Mucosa of descending colon (tissue), 3 donors: ENCODE measurements at regions not wholly inside any gene's neighbourhood (a gene's known extent, or its start where the extent isn't known, plus 50 kb on each side); places are given as distances from the start of the nearest gene placed in this dataset.
"Not testable (repeated sequence)": the region's sequence is repeated elsewhere in the genome, so short reads cannot be mapped to it uniquely, and the experiment has no call there.

ENCODE experiments used
- ATAC-seq: fragments of 200-7000 bp; cut with Tn5 transposase; one replicate; pipeline ENCODE4 v1.9.1; 2020; ENCODE audit warnings: mild to moderate bottlenecking, moderate library complexity
- DNase-seq, 3 donors: peaks; one replicate each; pipeline ENCODE4 v3.0.0-alpha.2; 2020
- H3K36me3 ChIP-seq: fragments of 200-600 bp; one replicate; pipeline ENCODE4 v1.8.0; 2021; ENCODE audit warnings: low read depth, mild to moderate bottlenecking
- H3K4me1 ChIP-seq: fragments of 200-600 bp; one replicate; pipeline ENCODE4 v1.8.0; 2021; ENCODE audit warnings: low read depth, mild to moderate bottlenecking
- H3K4me3 ChIP-seq: fragments of 200-600 bp; one replicate; pipeline ENCODE4 v1.8.0; 2021; ENCODE audit warnings: mild to moderate bottlenecking
- H3K9me3 ChIP-seq: fragments of 200-600 bp; one replicate; pipeline ENCODE4 v1.8.0; 2021; ENCODE audit warnings: mild to moderate bottlenecking
- intact Hi-C, 2 donors: fragments of 100-400 bp; cut with DNase I in 1 of 2; cut with micrococcal nuclease in 1 of 2; formaldehyde crosslinking; loops; one replicate each; pipeline versions ENCODE4 v1.11.0 to v1.11.1; 2022; cut with DNase I, micrococcal nuclease
- TF ChIP-seq, protein P1 (sequence below): fragments of 200-600 bp; IDR thresholded peaks from one replicate; pipeline ENCODE4 v1.8.0; 2022; ENCODE audit warnings: antibody characterized with exemption, mild to moderate bottlenecking
- donor health status: DM: no; HTN: no; CAD: no; lungs with moderate emphysema.
- donor health status: DM: no; HTN: no; CAD: no.
- donor health status: DM: no; HTN: yes; CAD: no.

- DNase-seq, result no peak
- ATAC-seq, result no peak
- Histone ChIP-seq H3K9me3 (no peaks in the 10 kb centered on the region), H3K4me3 (no peak overlapping the region), H3K36me3 (no peaks in the 10 kb centered on the region), H3K4me1 (no peaks in the 10 kb centered on the region)
- intact Hi-C loops, result no loop called here
- TF ChIP-seq, protein P1, sequence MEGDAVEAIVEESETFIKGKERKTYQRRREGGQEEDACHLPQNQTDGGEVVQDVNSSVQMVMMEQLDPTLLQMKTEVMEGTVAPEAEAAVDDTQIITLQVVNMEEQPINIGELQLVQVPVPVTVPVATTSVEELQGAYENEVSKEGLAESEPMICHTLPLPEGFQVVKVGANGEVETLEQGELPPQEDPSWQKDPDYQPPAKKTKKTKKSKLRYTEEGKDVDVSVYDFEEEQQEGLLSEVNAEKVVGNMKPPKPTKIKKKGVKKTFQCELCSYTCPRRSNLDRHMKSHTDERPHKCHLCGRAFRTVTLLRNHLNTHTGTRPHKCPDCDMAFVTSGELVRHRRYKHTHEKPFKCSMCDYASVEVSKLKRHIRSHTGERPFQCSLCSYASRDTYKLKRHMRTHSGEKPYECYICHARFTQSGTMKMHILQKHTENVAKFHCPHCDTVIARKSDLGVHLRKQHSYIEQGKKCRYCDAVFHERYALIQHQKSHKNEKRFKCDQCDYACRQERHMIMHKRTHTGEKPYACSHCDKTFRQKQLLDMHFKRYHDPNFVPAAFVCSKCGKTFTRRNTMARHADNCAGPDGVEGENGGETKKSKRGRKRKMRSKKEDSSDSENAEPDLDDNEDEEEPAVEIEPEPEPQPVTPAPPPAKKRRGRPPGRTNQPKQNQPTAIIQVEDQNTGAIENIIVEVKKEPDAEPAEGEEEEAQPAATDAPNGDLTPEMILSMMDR, result no peak
These were observed 89.0 kb upstream of the MLN start for GRCh38 chr6:33892581-33893346.

DNA sequence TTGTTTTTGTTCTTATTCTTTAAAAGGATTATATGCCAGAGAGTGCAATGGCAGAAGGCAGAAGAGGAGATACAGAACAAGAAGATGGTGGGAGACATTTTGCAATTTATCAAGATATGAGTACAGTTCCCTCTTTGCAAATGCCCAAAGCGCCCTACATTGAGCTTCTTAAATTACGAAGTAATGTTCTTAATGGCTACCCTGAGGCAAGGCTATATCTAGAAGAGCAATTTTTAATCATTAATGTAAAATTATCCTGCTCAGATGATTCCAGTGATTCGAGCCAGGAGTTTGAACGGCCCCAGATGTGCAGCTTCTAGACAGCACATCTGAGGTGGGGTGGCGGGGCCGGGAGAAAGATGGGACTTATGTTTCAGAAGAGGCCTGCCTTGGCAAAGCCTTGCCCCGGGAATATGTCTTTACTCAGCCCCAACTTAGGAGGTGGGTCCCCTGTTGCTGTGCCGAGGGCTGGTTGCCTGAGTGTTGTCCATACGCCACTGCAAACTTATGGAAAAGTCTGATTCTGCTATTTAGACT is 84.9 kb upstream of the MLN start:
- TF ChIP-seq, protein P1, result no peak
- intact Hi-C loops, result no loop called here
- no peak for DNase-seq
- Histone ChIP-seq H3K36me3 (no peaks in the 10 kb centered on the region), H3K4me1 (peaks cover 18% of the 10 kb centered on the region), H3K4me3 (no peak overlapping the region), H3K9me3 (no peaks in the 10 kb centered on the region)
- ATAC-seq, result no peak

DNA sequence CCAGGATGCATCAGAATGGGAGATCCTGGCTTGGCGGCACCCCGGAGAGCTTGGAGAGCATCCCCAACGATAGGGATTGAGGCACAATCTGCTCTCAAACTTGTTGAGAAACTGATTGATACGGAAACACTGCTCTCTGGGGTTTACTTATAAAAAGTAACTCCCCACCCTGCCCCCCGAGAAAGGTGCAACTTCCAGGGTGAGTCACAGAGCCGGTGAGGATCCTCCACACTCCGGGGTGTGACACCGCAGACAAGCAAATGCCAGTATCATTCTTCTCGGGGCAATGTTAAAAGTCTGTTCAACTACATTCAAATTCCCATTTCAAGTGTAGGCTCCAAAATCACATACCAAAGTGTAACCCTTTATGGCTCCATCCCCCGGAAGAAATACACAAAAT is 84.4 kb upstream of the MLN start:
- DNase-seq (no peak), ATAC-seq (no peak)
- Histone ChIP-seq H3K4me1 (peaks cover 18% of the 10 kb centered on the region), H3K36me3 (no peaks in the 10 kb centered on the region), H3K4me3 (no peak overlapping the region), H3K9me3 (no peaks in the 10 kb centered on the region)
- intact Hi-C loops, result no loop called here
- TF ChIP-seq, protein P1, result no peak

- intact Hi-C loops, result no loop called here
- ATAC-seq, result peak; percentile 90
- Histone ChIP-seq H3K9me3 (no peaks in the 10 kb centered on the region), H3K4me3 (no peak overlapping the region), H3K4me1 (peaks cover 18% of the 10 kb centered on the region), H3K36me3 (no peaks in the 10 kb centered on the region)
- peak in 2 of 3 donors; percentile 49 to 72 for DNase-seq
- TF ChIP-seq, protein P1, result no peak
These were observed 82.9 kb upstream of the MLN start for GRCh38 chr6:33886673-33887144.

DNA sequence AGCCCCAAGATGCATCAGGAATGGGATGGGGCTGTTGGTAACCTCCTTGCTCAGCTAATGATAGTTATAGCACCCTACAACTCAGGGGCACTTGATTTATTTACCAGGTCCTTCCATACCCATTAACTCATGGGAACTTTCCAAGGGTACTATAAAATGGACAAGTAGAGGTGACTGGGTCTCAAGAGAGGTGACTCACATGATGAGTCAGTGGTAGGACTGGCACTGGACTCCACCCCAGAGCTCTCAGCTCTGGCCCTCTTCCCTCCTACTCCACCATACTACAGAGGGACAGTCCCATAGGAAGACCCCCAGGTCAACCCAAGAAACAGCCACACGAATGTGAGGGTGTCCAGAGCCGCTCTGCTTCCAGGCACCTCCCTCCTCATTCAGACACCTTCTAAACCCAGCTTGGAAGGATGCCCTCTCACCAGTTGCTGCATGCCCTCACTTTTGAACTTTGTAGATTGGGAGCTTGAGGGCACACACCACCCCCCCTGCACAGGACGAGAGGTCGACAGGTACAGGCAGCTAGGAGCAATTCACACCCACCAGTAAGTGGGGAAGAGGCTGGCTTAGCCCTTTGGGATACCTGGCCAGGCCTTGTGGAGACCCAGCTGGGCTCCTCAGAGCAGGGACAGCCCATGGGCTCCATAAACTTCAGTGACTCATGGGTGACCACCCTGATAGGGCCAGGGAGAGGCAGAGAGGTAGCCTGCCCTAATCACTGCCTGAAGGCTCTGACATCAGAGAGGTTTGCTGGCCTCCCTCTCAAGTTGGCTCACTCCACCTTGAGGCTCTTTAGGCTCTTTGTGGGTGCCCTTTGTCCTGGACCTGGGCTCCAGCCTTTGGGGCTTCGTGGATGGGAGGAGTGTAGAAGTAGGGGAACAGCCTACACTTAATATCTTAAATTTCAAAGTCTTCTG is 81.6 kb upstream of the MLN start:
- intact Hi-C loops, result no loop called here
- Histone ChIP-seq H3K36me3 (no peaks in the 10 kb centered on the region), H3K4me3 (no peak overlapping the region), H3K4me1 (peaks cover 18% of the 10 kb centered on the region), H3K9me3 (no peaks in the 10 kb centered on the region)
- ATAC-seq (peak; percentile 79), DNase-seq (peak in 2 of 3 donors; percentile 23 to 54)
- TF ChIP-seq, protein P1, result no peak

DNA sequence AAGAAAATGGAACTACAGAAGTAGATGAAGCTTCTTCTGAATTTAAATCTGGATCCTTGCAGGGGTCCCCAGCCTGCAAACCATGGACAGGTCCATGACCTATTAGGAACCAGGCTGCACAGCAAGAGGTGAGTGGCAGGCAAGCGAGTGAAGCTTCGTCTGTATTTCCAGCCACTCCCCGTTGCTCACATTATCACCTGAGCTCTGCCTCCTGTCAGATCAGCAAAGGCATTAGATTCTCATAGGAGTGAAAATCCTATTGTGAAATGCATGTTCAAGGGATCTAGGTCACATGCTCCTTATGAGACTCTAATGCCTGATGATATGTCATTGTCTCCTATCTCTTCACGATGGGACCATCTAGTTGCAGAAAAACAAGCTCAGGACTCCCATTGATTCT is 79.8 kb upstream of the MLN start:
- H3K9me3 ChIP-seq, H3K4me3 ChIP-seq, ATAC-seq, intact Hi-C loops, DNase-seq, H3K36me3 ChIP-seq: not testable (repeated sequence)
- H3K4me1 ChIP-seq, result peaks cover 21% of the 10 kb centered on the region
